ENCODE measurements at regions not wholly inside any gene's neighbourhood (a gene's known extent, or its start where the extent isn't known, plus 50 kb on each side); places are given as distances from the start of the nearest gene placed in this dataset.

DNA sequence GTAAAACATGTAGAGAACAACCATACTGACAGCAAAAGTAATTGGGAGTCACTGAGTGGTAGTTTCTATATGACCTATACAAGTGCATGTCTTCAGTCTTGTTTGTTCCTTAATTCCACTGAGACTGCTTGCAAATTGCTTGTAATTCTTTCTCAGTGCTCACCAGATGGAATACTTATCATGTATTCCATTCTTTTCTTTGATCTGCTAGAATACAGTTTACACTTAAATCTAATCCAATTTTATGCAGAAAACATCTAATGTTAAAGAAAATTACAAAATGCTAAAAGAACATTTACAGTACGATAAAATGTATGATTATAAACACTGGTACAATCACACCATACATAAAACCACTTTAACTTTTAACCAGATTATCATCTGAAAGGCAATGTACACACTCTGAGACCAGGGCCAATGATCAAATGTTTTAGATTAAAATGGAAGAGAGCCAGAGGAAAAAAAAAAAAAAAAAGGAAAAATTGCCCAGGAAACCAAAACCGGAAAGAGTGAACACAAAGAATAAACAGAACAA is 741.4 kb downstream of the FAT4 start:
- peaks cover 0 to 17% (median 13%) of the 10 kb centered on the region in 4 donors for H3K4me1 ChIP-seq
- 41 to 42% methylated on average over 2 of the region's 2 CpGs for WGBS, 2 donors
- no peak overlapping the region for H3K4me3 ChIP-seq
- H3K27me3 ChIP-seq: no peaks in the 10 kb centered on the region
- DNase-seq: no peak
- H3K27ac ChIP-seq: no peak overlapping the region
- H3K9me3 ChIP-seq: no peaks in the 10 kb centered on the region
- intact Hi-C loops (cut with DNase I): no loop called here
- TF ChIP-seq POLR2A (IDR thresholded peaks at IDR 0.05) (no peak), EP300 (IDR thresholded peaks at IDR 0.05) (no peak), POLR2AphosphoS5 (IDR thresholded peaks at IDR 0.05) (no peak)
- TF ChIP-seq, protein P1, sequence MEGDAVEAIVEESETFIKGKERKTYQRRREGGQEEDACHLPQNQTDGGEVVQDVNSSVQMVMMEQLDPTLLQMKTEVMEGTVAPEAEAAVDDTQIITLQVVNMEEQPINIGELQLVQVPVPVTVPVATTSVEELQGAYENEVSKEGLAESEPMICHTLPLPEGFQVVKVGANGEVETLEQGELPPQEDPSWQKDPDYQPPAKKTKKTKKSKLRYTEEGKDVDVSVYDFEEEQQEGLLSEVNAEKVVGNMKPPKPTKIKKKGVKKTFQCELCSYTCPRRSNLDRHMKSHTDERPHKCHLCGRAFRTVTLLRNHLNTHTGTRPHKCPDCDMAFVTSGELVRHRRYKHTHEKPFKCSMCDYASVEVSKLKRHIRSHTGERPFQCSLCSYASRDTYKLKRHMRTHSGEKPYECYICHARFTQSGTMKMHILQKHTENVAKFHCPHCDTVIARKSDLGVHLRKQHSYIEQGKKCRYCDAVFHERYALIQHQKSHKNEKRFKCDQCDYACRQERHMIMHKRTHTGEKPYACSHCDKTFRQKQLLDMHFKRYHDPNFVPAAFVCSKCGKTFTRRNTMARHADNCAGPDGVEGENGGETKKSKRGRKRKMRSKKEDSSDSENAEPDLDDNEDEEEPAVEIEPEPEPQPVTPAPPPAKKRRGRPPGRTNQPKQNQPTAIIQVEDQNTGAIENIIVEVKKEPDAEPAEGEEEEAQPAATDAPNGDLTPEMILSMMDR (IDR thresholded peaks at IDR 0.05): no peak
- H3K36me3 ChIP-seq: no peaks in the 10 kb centered on the region

DNA sequence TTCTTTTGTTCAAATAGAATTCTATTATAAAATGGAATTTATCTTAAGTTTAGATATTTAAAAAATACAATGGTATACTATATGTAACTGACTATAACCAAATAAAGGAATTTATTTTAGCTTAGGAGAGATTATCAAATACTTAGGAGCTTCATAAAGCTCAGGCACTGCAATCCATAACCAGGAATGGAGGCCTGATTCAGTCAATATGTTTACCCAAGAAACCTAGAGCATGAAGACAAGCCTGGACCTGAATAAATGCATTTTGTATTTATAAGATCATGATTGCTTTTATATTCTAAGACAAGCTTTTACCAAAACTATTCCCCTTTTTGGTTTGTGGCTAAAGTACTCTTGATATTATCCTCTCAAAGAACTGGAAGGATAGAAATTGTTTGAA is 742.6 kb downstream of the FAT4 start:
- Histone ChIP-seq H3K27me3 (no peaks in the 10 kb centered on the region), H3K4me1 (peaks cover 0 to 6% (median 4%) of the 10 kb centered on the region in 4 donors), H3K36me3 (no peaks in the 10 kb centered on the region), H3K27ac (no peak overlapping the region), H3K4me3 (no peak overlapping the region), H3K9me3 (no peaks in the 10 kb centered on the region)
- no peak for TF ChIP-seq POLR2A (IDR thresholded peaks at IDR 0.05)
- intact Hi-C loops (cut with DNase I): no loop called here
- DNase-seq: no peak

DNA sequence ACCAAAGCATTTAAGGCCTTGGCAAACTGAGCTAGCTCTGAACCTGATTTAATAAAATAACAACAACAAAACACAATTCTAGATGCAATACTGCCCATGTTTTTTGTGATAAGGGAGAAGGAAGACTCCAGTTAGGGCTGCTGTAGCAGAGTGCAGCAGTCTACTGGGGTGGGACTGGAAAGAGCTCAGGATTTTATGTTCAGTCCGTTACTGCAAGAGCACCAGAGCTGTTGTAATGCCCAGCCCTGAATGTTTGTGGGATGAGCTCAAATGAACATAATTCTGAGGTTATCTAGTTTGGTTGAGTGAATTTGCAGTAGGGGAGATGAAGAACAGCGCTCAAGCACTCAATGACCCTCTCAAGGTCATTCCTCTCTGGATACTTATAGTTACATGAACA is 743.8 kb downstream of the FAT4 start:
- no peaks in the 10 kb centered on the region for H3K9me3 ChIP-seq
- H3K4me3 ChIP-seq: no peak overlapping the region
- H3K36me3 ChIP-seq: no peaks in the 10 kb centered on the region
- no peaks in the 10 kb centered on the region for H3K27me3 ChIP-seq
- TF ChIP-seq, protein P1 (IDR thresholded peaks at IDR 0.05): no peak
- TF ChIP-seq POLR2A (IDR thresholded peaks at IDR 0.05) (no peak), EP300 (IDR thresholded peaks at IDR 0.05) (no peak), POLR2AphosphoS5 (IDR thresholded peaks at IDR 0.05) (no peak)
- intact Hi-C loops (cut with DNase I): no loop called here
- no peak overlapping the region for H3K27ac ChIP-seq
- no peaks in the 10 kb centered on the region for H3K4me1 ChIP-seq
- no peak for DNase-seq
- WGBS, 2 donors: 77 to 86% methylated on average over 2 of the region's 2 CpGs

DNA sequence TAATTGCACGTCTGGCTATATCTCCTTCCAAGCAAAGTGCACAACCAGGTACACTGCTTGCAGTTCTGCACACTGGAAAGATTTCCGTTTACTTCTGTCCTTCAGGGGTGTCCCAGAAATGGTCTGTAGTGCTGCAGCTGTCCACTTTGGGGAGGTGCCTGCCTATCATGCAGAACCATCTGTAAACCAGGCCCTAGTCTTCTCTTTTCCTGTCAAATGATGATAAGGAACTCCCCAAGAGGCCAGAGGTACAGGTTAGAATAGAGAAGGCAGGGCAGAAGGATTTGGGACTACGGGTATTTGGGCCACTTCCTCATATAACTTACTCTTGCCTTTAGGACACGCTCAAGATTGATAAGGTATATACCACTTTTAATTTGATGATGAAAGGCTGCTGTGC is 746.9 kb downstream of the FAT4 start:
- Histone ChIP-seq H3K27ac (no peak overlapping the region), H3K36me3 (no peaks in the 10 kb centered on the region), H3K9me3 (no peaks in the 10 kb centered on the region), H3K4me3 (no peak overlapping the region), H3K27me3 (no peaks in the 10 kb centered on the region), H3K4me1 (no peaks in the 10 kb centered on the region)
- DNase-seq: no peak
- WGBS, 2 donors: 79 to 90% methylated on average over 4 of the region's 4 CpGs
- intact Hi-C loops (cut with DNase I): no loop called here
- TF ChIP-seq POLR2AphosphoS5 (IDR thresholded peaks at IDR 0.05) (no peak), POLR2A (IDR thresholded peaks at IDR 0.05) (no peak), EP300 (IDR thresholded peaks at IDR 0.05) (no peak)
- TF ChIP-seq, protein P1 (IDR thresholded peaks at IDR 0.05): no peak

DNA sequence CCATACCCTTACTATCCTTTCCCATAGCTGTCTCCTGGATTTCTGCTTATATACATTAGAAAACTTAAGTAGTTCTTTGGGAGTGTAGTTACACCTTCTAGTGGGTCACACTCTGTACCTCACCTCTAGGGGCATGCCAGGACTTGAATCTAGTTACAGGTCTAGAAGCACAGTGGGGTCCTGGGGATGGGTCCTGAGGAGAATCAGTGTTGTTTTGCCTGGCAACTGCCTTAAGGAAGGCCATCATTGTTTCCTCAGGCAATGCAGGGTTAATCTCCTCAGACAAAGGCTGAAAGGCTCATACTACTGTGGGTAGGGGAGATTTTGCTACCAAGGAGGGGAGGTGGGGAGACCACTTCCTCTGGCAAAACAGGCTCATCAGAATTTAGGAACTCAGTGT is 750.3 kb downstream of the FAT4 start:
- TF ChIP-seq, protein P1 (IDR thresholded peaks at IDR 0.05): no peak
- TF ChIP-seq POLR2AphosphoS5 (IDR thresholded peaks at IDR 0.05) (no peak), EP300 (IDR thresholded peaks at IDR 0.05) (no peak), POLR2A (IDR thresholded peaks at IDR 0.05) (no peak)
- H3K9me3 ChIP-seq: no peaks in the 10 kb centered on the region
- intact Hi-C loops (cut with DNase I): no loop called here
- H3K27ac ChIP-seq: no peak overlapping the region
- H3K36me3 ChIP-seq: no peaks in the 10 kb centered on the region
- H3K27me3 ChIP-seq: no peaks in the 10 kb centered on the region
- no peak for DNase-seq
- no peaks in the 10 kb centered on the region for H3K4me1 ChIP-seq
- H3K4me3 ChIP-seq: no peak overlapping the region
